ENCODE measurements at regions not wholly inside any gene's neighbourhood (a gene's known extent, or its start where the extent isn't known, plus 50 kb on each side); places are given as distances from the start of the nearest gene placed in this dataset.

- CTCF ChIA-PET = no interaction called here
Measured at GRCh38 chr1:88519156-88519555, 164.9 kb upstream of the PKN2 start.

GRCh38 chr1:88523854-88524528 is 160.1 kb upstream of the PKN2 start:
- no TSS peak for BruUV-seq (replicated peaks)
- intact Hi-C loops (cut with micrococcal nuclease; ENCODE audit: unreplicated experiment) = no loop called here
- TF ChIP-seq, protein P1, sequence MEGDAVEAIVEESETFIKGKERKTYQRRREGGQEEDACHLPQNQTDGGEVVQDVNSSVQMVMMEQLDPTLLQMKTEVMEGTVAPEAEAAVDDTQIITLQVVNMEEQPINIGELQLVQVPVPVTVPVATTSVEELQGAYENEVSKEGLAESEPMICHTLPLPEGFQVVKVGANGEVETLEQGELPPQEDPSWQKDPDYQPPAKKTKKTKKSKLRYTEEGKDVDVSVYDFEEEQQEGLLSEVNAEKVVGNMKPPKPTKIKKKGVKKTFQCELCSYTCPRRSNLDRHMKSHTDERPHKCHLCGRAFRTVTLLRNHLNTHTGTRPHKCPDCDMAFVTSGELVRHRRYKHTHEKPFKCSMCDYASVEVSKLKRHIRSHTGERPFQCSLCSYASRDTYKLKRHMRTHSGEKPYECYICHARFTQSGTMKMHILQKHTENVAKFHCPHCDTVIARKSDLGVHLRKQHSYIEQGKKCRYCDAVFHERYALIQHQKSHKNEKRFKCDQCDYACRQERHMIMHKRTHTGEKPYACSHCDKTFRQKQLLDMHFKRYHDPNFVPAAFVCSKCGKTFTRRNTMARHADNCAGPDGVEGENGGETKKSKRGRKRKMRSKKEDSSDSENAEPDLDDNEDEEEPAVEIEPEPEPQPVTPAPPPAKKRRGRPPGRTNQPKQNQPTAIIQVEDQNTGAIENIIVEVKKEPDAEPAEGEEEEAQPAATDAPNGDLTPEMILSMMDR (conservative IDR thresholded peaks at IDR 0.05; ENCODE audit: low read depth, low read length) = no peak
- no peak for TF ChIP-seq EZH2 (IDR thresholded peaks at IDR 0.05; ENCODE audit: borderline replicate concordance, low read depth, low read length, poor library complexity, severe bottlenecking)
- no peak for DNase-seq (ENCODE audit: low spot score)
- Histone ChIP-seq H3K27me3 (replicated peaks; ENCODE audit: insufficient read depth, low read depth, low read length, poor library complexity) (no peaks in the 10 kb centered on the region), H3K4me1 (ENCODE audit: insufficient read depth, low read length, poor library complexity, severe bottlenecking) (no peaks in the 10 kb centered on the region), H3K9me3 (ENCODE audit: low read depth, low read length, poor library complexity, severe bottlenecking) (no peaks in the 10 kb centered on the region), H3K4me3 (ENCODE audit: low read depth, low read length, poor library complexity, severe bottlenecking) (no peak overlapping the region), H3K36me3 (ENCODE audit: insufficient read depth, low read length, poor library complexity, severe bottlenecking) (no peaks in the 10 kb centered on the region), H3K27ac (ENCODE audit: low read depth, low read length, poor library complexity, severe bottlenecking) (no peak overlapping the region)
- CTCF ChIA-PET = no interaction called here
- POLR2A ChIA-PET (ENCODE audit: low non-redundant PET) = no interaction called here

More at GRCh38 chr1:88519156-88519555, 164.9 kb upstream of the PKN2 start:
- Histone ChIP-seq H3K27me3 (replicated peaks; ENCODE audit: insufficient read depth, low read depth, low read length, poor library complexity) (peaks cover 4% of the 10 kb centered on the region), H3K4me1 (ENCODE audit: insufficient read depth, low read length, poor library complexity, severe bottlenecking) (no peaks in the 10 kb centered on the region), H3K36me3 (ENCODE audit: insufficient read depth, low read length, poor library complexity, severe bottlenecking) (no peaks in the 10 kb centered on the region), H3K4me3 (ENCODE audit: low read depth, low read length, poor library complexity, severe bottlenecking) (no peak overlapping the region), H3K9me3 (ENCODE audit: low read depth, low read length, poor library complexity, severe bottlenecking) (no peaks in the 10 kb centered on the region), H3K27ac (ENCODE audit: low read depth, low read length, poor library complexity, severe bottlenecking) (no peak overlapping the region)
- POLR2A ChIA-PET (ENCODE audit: low non-redundant PET) = no interaction called here
- no TSS peak for BruUV-seq (replicated peaks)
- no peak for TF ChIP-seq EZH2 (IDR thresholded peaks at IDR 0.05; ENCODE audit: borderline replicate concordance, low read depth, low read length, poor library complexity, severe bottlenecking)
- TF ChIP-seq, protein P1 (conservative IDR thresholded peaks at IDR 0.05; ENCODE audit: low read depth, low read length) = no peak
- DNase-seq (ENCODE audit: low spot score) = no peak
- intact Hi-C loops (cut with micrococcal nuclease; ENCODE audit: unreplicated experiment) = no loop called here

DNA sequence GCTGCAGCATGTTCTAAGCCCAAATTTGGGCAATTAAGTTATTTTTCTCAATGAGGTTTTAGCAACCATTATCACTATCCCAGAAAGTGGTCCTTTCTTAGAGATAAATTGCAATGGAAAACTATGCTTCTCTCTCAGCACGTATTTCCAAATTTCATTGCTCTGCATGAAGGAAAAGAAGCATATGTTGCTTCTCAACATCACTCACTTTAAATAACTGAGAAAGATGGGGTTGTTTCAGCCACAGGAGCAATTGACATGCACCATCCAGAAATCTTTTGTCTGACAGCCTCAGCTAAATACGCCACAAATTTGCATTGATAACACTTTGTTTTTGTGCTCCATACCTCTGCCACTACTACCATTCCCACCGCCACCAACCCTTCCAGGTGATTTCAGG is 157.6 kb upstream of the PKN2 start:
- intact Hi-C loops (cut with micrococcal nuclease; ENCODE audit: unreplicated experiment) = no loop called here
- Histone ChIP-seq H3K9me3 (ENCODE audit: low read depth, low read length, poor library complexity, severe bottlenecking) (no peaks in the 10 kb centered on the region), H3K4me1 (ENCODE audit: insufficient read depth, low read length, poor library complexity, severe bottlenecking) (no peaks in the 10 kb centered on the region), H3K27ac (ENCODE audit: low read depth, low read length, poor library complexity, severe bottlenecking) (no peak overlapping the region), H3K4me3 (ENCODE audit: low read depth, low read length, poor library complexity, severe bottlenecking) (no peak overlapping the region), H3K36me3 (ENCODE audit: insufficient read depth, low read length, poor library complexity, severe bottlenecking) (no peaks in the 10 kb centered on the region), H3K27me3 (replicated peaks; ENCODE audit: insufficient read depth, low read depth, low read length, poor library complexity) (no peaks in the 10 kb centered on the region)
- DNase-seq (ENCODE audit: low spot score) = no peak
- POLR2A ChIA-PET (ENCODE audit: low non-redundant PET) = no interaction called here
- BruUV-seq (replicated peaks) = no TSS peak
- CTCF ChIA-PET = no interaction called here
- TF ChIP-seq EZH2 (IDR thresholded peaks at IDR 0.05; ENCODE audit: borderline replicate concordance, low read depth, low read length, poor library complexity, severe bottlenecking) = no peak
- TF ChIP-seq, protein P1 (conservative IDR thresholded peaks at IDR 0.05; ENCODE audit: low read depth, low read length) = no peak

All from A673 (cell line).